ENCODE measurements at regions not wholly inside any gene's neighbourhood (a gene's known extent, or its start where the extent isn't known, plus 50 kb on each side); places are given as distances from the start of the nearest gene placed in this dataset.

- peaks cover 0 to 4% (median 2%) of the 10 kb centered on the region in 3 donors for H3K27me3 Mint-ChIP-seq (ENCODE audit: low read depth in 3 of 3)
- H3K27ac Mint-ChIP-seq: no peak overlapping the region
- Histone ChIP-seq H3K4me1 (ENCODE audit: control insufficient read depth in 1 of 2, insufficient read depth in 2 of 2, low read length in 2 of 2) (no peaks in the 10 kb centered on the region), H3K79me2 (ENCODE audit: insufficient read depth, low read length) (no peaks in the 10 kb centered on the region), H3K9ac (ENCODE audit: insufficient read depth, low read length, poor library complexity, severe bottlenecking) (no peak overlapping the region), H2AFZ (ENCODE audit: insufficient read depth, low read depth, low read length, poor library complexity, severe bottlenecking) (no peak overlapping the region), H3K4me3 (replicated peaks in 1 of 3; ENCODE audit: low read depth in 2 of 3, low read length in 3 of 3) (no peak overlapping the region), H4K20me1 (ENCODE audit: insufficient read depth, low read length) (no peaks in the 10 kb centered on the region), H3K9me3 (replicated peaks in 1 of 2; ENCODE audit: control insufficient read depth in 1 of 2, insufficient read depth in 1 of 2, low read length in 2 of 2) (peaks cover 0 to 3% of the 10 kb centered on the region in 2 donors), H3K27me3 (ENCODE audit: control insufficient read depth in 2 of 2, insufficient read depth in 2 of 2, low read length in 2 of 2) (no peaks in the 10 kb centered on the region), H3K27ac (ENCODE audit: low read depth in 1 of 2, low read length in 2 of 2) (no peak overlapping the region), H3K36me3 (replicated peaks in 1 of 2; ENCODE audit: control insufficient read depth in 1 of 2, insufficient read depth in 2 of 2, low read length in 2 of 2) (no peaks in the 10 kb centered on the region), H3K4me2 (replicated peaks; ENCODE audit: extremely low read depth, low read length, poor library complexity, severe bottlenecking) (no peak overlapping the region)
- intact Hi-C loops (cut with micrococcal nuclease): no loop called here
- H3K36me3 Mint-ChIP-seq: no peaks in the 10 kb centered on the region
- H3K9me3 Mint-ChIP-seq: peaks cover 0 to 6% (median 5%) of the 10 kb centered on the region in 7 donors
- no peak for DNase-seq
- 42% methylated on average over 1 of the region's 2 CpGs for WGBS (ENCODE audit: insufficient coverage)
- no peaks in the 10 kb centered on the region for H3K4me1 Mint-ChIP-seq
- no peak overlapping the region for H3K4me3 Mint-ChIP-seq
- no peak for TF ChIP-seq CTCF (IDR thresholded peaks at IDR 0.05)
These were observed 496.9 kb downstream of the RAB28 start for GRCh38 chr4:12987284-12987683.

GRCh38 chr4:12979797-12980196, 504.3 kb downstream of the RAB28 start:
- H3K4me2 ChIP-seq (replicated peaks; ENCODE audit: extremely low read depth, low read length, poor library complexity, severe bottlenecking): no peak overlapping the region
- no peak overlapping the region for H3K9ac ChIP-seq (ENCODE audit: insufficient read depth, low read length, poor library complexity, severe bottlenecking)
- no peaks in the 10 kb centered on the region for H3K79me2 ChIP-seq (ENCODE audit: insufficient read depth, low read length)
- Mint-ChIP-seq H3K4me3 (no peak overlapping the region), H3K27ac (no peak overlapping the region), H3K27me3 (ENCODE audit: low read depth in 3 of 3) (peaks cover 0 to 4% (median 0%) of the 10 kb centered on the region in 3 donors), H3K9me3 (peaks cover 4 to 13% (median 8%) of the 10 kb centered on the region in 7 donors), H3K36me3 (no peaks in the 10 kb centered on the region), H3K4me1 (no peaks in the 10 kb centered on the region)
- TF ChIP-seq CTCF (IDR thresholded peaks at IDR 0.05): no peak
- H3K4me3 ChIP-seq (replicated peaks in 1 of 3; ENCODE audit: low read depth in 2 of 3, low read length in 3 of 3): no peak overlapping the region
- intact Hi-C loops (cut with micrococcal nuclease): no loop called here
- no peaks in the 10 kb centered on the region for H4K20me1 ChIP-seq (ENCODE audit: insufficient read depth, low read length)
- H3K27ac ChIP-seq (ENCODE audit: low read depth in 1 of 2, low read length in 2 of 2): no peak overlapping the region
- 92% methylated on average over 10 of the region's 11 CpGs for WGBS (ENCODE audit: insufficient coverage)
- H2AFZ ChIP-seq (ENCODE audit: insufficient read depth, low read depth, low read length, poor library complexity, severe bottlenecking): no peak overlapping the region
- H3K4me1 ChIP-seq (ENCODE audit: control insufficient read depth in 1 of 2, insufficient read depth in 2 of 2, low read length in 2 of 2): no peaks in the 10 kb centered on the region
- H3K9me3 ChIP-seq (replicated peaks in 1 of 2; ENCODE audit: control insufficient read depth in 1 of 2, insufficient read depth in 1 of 2, low read length in 2 of 2): peaks cover 5 to 15% of the 10 kb centered on the region in 2 donors
- H3K36me3 ChIP-seq (replicated peaks in 1 of 2; ENCODE audit: control insufficient read depth in 1 of 2, insufficient read depth in 2 of 2, low read length in 2 of 2): no peaks in the 10 kb centered on the region
- no peaks in the 10 kb centered on the region for H3K27me3 ChIP-seq (ENCODE audit: control insufficient read depth in 2 of 2, insufficient read depth in 2 of 2, low read length in 2 of 2)
- no peak for DNase-seq
